NCI-H524 (cell line): ENCODE measurements at regions not wholly inside any gene's neighbourhood (a gene's known extent, or its start where the extent isn't known, plus 50 kb on each side); places are given as distances from the start of the nearest gene placed in this dataset.

Experiments used
- DNase-seq, 2 experiments: peaks; one replicate each; lab custom pipeline; 2025; lab: John Stamatoyannopoulos, UW

DNA sequence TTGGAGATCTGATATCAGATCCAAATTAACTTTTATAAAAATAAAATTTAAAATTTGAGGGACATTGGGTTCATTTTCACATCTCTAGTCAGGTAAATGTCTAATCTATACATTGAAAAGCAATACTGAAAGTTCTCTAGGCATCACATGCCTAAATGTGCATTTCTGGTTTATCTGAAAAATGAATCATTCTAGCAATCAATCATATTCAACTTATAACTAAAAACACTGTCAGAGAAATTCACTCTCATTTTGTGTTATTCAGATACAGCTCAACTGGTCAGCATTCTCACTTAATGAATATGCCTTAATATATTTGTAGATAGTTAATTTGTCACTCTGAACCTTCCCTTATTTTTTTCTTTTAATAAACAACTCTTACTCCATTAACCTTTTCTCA lies 243.2 kb downstream of the CASP12 start:
- no peak for DNase-seq

DNA sequence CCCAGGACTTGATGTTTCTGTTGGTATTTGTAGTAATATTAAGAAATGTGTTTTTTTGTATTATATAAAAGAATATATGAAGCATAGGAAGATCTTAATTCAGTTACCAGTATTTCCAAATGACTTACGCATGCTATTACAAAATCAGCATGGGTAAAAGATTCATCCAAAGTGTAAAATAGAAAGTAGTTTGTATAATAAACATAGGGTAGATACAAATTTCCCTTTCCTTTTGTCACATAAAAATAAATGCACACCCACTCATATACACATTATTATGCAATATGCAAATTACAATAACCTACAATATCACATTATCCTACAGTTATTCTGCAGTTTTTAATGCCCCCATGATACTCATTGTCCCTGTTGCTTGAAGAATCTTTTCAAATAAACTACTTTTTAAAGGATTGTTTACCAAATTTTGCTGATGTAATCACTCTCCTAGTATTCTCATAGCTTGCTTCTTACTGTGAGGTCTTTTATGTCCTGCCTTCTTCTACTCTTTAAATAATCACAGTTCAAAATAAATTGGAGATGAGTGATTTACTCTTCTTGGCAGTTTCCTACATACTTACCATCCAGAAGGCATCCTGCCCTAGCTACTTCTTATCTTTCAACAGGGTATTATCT lies 244.0 kb downstream of the CASP12 start:
- DNase-seq = no peak

DNA sequence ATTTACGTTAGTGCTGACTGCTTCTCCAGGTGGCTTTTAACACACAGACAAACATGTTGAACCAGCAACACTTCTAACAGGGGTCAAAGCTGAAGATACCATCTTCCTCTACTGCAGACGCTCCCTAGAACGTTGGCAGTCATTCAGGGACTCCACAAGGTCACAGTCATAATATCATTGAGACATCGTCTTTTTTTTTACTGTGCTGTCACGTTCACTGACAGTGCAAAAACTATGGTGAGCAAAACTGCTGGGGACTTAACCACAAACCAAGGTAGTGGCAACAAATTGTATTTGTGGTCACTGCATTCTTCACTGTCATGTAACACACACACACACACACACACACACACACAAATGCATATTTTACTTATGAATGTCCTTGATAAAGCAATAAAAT lies 244.9 kb downstream of the CASP12 start:
- no peak for DNase-seq

DNA sequence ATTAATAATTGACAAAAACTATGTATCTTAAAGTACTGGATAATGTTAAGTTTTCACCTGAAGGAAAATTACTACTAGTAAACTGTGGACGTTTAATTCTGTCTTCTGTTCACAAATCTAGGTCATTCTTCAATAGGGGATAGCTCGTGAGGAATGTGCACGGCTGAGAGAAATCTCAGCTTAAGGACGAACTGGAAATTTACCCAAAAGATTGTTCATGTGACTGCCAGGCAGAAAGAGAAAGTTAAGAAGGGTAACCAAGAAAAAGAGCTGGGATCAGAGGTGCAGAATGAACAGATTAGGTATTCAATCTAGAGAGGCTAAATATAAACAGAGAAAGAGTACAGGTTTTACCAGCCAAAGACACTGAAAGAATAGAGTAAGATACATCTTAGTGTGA lies 245.3 kb downstream of the CASP12 start:
- no peak for DNase-seq

DNA sequence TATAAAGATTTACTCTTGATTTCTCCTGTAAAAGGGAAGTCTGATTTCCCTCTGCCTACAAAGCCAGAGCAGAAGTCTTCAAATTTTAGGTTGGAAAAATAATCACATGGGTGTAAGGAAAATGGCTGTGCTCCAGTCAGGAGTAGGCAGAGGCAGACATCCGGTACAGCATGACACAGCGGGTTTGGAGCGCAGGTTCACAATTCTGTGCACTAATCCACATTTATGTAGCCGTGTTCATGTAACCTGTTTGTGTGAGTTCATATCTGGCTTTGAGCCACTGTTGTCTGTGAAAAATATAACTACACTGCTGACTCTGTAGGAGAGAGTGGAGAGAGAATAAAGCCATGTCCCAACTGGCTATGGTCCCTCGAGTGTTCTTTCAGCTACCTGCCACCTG lies 248.0 kb downstream of the CASP12 start:
- DNase-seq = no peak

DNA sequence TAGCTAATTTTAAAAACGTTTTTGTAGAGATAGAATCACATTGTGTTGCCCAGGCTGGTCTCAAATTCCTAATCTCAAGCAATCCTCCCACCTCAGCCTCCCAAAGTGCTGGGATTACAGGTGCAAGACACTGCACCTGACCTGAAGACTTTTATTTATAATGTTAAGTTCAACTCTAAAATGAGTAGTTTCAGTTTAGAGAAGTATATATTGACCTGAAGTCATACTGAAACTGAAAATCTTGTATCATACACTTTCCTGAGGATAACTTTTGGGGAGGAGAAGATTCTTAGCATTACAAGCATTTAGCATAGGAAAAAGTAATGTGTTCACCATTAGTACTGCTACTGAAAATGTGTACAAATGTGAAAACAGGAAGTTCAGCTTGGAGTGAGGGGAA lies 249.3 kb downstream of the CASP12 start:
- DNase-seq = no peak

DNA sequence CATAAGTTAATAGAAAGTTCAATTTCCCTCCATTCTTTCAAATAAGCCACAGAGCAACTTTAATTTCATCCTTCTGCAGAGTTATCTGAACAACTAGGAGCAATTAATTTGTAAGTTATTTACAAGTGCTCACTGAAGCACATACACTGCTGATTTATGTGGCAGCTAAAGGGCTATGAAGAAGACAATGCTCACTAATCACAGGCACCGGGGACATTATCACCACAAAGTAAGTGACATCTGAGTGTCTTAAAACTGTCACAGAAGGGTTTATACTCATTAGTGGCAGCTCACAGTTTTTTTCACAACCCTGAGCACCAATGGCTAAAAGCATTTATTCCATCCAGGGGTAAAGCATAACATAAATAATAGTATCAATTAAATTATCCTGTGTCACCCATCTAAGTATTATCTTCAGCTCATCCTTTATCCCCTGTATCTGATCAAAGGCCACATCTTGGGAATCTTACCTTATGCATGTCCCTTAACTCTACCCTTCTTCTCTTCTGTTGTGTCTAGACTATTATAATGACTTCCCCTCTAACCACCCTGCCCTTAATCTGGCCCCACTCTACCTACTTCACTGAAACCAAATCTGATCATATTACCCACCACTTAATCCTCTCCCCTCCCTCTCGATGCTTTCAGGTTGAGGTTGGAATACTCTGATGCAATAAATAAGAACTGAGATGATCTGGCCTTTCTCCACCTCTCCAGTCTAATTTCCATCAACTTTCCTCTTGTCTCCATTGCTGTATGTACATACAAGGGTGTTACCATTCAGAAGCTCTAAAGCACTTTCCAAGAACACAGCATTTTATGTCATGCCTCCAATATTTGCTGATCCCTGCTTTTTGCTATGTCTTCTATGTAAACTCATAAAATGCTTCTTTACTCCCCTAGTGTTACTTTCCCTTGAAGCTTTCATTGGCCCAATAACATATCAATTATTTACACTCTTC lies 252.7 kb downstream of the CASP12 start:
- DNase-seq = peak; percentile 65 to 80

DNA sequence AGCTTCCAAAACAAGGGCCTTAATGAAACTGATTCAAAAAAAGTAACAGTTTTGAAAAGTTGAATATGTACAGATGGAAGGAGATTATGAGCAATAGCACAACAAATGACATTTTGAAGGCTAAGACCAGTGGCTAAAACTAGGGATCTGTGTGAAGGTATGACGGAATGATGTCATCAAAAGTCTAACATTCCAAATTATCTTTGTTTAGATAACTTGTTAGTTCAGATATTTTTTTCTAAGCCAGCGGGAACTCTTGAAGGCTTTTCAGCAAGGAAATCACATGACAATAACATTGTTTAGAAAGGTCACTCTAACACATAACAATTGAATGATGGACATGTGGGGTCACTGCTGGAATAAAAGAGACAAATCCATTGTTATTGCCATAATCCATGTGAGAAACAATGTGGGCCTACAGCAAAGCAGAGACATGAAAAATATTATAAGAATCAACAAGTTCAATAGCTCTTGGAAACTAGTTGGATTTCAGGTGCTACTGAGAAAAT lies 260.5 kb downstream of the CASP12 start:
- DNase-seq = no peak

DNA sequence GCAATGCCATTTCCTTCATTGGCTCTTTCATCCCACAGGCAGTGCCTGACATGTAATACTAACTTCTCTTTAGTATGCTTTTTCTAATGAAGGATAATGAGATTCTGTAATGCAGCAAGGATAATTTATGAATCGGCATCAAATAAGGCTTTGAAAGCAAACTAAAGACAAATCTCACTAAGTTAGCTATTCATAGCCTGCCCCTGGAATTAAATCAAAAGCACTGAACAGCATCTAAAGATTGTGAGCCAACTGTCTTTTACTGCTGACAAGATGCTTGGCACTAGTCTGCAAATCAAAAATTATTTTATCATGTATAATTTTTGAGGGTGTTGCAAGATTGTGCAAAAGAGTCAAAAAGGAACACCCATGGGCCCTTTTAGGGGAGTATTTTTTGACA lies 265.0 kb downstream of the CASP12 start:
- no peak for DNase-seq

DNA sequence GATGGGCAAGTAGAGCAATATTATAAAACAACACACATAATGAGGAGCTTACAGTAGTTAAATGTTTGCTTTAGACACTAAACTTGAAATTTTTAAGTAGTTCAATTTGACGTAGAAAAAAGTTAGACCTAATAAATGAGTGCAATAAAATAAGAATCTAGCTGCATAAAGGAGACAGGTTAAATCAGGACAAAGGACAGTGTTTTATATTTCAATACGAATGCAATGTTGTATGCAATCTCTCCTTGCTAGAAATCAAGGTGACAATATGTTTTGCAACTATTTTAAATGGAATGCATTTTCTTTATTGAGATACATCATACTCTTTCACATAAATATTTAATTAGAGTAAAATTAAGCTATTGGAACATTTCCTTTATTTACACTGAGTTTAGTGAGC lies 267.9 kb downstream of the CASP12 start:
- no peak for DNase-seq

DNA sequence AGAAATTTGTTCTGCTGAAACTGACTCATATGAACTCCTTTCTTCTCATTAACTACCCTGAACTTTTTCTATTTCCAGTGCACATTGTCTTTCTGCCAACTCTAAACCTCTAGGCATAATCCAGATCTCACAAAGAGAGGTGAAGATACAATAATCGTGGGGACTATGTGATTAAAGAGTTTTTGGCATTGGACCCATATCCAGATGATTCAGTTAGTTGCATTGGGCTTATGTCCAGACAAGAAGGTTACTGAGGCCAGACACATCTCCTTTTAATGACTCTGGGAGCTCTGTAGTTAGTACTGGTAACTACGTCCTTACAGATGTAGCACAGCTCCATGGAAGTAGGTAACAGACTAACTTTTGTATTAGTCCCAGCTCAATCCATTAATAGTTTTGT lies 273.0 kb downstream of the CASP12 start:
- DNase-seq = no peak

DNA sequence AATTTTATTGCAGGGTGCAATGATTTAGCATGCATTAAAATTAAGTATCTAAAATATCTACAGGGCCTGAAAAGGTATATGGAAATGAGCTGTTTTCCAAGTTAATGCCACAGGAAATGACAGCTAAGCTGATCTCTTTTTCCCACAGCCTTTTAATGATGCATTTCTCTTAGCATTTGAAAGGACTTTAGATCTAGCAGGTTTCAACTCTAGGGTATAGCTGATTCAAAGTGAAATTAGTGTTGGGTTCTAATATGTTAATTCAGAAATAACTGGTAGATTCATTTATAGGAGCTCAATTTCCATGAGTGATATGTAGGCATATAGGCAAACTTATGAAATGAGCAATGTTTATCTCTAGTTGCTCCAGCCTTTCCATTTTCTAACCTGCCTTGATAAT lies 274.2 kb downstream of the CASP12 start:
- no peak for DNase-seq

DNA sequence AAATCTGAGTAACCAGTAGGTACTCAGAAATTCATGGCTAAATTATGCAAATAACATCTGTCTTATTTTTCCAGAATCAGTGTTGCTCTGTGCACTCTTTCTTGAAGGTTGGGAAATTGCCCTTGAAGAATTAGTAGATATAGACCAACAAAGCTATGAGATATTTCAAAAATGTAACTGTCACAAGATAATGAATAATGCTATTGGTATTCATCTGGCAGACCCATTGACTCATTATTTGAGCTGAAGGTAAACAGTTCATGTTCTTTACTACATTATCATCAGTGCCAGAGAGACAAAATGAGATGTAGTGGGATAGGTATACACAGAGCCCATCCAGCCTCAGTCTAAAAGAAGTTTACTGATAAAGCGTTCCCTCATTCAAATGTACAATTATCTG lies 274.7 kb downstream of the CASP12 start:
- no peak for DNase-seq

DNA sequence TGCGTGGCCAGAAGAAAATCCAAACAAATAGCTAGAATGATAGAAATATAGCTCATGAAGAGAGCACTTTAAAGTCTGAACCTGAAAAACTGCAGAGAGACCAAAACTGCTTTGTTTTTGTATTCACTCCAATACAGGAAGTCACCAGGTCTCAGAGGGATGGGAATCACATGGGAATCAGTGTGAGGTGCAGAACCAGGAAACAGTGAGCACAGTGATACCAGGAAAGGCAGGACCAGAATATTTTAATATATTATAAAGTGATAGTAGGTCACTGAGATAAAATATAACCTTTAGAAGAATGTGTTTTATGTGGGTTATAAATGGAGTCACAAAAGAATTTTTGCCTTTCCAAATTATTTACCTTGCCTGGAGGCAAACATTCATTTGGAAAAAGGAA lies 277.3 kb downstream of the CASP12 start:
- DNase-seq = no peak

DNA sequence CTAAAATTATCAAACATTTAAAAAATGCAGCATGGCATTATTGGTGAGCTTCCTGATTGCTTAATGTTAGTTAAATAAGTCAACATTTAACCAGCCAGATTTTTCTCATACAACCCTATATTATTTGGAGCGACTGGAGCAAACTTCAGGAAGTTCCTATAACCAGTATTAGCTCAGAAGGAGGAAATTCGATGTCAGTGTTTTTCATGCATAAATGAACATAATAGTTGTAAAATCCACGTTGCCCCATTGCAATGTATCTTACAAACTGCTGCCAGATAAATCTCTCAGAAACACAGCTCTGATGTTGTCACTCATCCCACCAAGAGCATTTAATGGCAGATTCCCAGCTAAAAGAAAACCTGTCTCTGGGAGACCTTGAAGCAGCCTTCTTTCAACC lies 278.5 kb downstream of the CASP12 start:
- DNase-seq = no peak

DNA sequence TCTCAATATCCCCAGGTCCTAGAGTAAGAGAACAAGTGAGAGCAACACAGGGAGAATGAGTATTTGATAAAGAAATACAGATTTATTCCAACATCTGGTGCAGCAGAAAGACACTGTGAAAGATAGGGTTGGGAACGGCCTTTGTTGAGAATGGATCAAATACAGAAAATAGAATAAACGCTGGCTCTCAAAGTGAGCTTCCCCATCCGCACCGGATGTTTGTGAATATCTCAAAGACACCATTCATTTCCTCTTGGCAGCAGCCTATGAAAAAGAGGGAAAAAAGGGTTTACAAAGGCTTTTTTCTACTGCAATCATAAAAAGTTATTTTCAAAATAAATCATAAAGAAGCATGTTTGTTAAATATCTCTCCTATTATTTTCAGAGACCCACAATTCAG lies 279.3 kb downstream of the CASP12 start:
- DNase-seq = no peak

DNA sequence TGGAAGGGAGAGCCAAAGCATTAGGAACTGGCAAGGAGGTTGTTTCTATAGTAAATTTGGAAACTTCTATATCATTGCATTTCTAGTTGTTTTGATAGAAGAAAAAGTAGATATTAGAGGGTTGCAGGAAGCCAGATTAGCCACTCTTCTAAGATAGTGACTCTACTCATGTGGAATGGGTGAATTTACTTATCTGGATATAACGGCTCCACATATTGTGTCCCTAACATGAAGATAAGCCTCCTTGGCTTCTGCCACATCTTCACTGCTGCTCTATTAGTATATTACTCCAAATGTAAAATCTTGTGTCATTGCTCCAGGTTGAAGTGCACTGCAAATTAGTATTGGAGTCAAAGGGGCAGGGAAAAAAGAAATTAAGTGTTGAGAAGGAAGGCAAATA lies 283.3 kb downstream of the CASP12 start:
- DNase-seq = no peak

DNA sequence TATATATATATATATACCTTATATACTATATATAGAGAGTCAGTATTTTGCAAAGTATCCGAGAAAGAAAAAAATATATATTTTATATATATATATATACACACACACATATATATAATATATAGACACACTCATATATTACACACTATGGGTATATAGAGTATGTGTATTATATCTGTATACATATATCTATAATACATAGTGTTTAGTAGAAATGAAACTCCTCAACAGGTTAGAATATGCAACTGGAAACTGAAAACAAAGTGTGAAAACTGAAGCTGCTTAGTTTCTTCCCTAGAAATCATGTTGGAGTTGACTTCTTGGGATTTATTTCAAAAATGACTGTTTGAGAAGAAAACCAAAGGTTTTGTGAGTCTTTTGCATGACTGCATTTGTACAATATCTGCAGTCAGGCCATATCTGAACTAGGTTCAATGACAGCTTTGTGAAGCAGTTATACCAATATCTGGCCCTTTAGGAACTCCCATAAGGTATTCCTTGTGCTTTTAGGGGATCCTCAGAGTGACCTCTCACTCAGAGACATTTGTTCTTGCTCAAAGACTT lies 284.1 kb downstream of the CASP12 start:
- no peak for DNase-seq

DNA sequence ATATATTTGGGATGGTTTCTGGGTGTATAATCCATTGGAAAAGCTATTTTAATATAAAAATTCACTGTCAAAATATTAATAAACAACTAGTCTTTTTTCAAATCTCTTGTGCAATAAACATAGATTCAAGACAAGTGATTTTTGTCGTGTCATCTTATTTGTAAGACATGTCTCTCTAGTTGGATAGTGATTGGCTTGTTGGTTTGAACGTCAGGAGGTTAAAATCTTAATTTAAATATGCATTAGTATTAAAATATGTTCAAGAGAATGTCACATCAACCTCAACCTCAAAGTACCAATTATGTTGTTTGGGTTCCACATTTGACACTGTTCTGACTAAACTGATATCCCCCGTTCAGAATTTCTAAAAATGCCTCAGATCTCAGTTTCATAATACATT lies 287.6 kb downstream of the CASP12 start:
- no peak for DNase-seq

DNA sequence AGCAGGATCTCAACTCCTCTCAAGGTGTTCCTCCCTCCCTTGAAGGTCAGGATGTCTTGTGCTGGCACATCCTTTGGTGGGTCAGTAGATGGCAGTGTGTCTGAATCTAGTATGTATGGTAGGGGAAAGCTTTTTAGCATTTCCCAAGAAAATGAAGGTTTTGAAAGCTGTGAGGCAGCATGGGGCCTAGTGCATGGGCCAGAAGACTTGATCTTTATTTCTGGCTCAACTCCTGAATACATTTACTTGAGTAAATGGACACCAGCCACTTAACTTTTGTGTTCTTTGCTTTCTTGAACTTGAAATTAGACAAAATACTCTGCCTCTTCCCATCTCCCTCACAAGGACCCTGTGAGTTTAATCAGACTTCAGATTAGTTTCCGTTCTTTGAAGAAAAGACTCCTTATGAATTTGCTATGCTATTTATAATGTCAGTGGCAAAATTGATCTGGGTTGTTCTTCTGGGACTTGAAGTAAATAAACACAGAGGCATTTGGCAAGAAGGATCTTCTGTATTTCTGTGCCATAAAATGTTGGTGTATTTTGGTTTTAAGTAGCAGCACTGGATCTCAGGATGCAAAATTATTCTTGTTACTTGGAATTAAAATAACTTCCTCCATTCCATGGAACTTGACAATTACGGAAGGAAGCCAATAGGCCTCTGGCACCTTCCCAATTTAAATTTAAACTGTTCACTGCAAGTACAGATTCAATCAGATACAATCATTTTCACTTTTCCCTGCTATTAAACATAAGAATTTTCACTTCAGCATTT lies 288.8 kb downstream of the CASP12 start:
- peak in 1 of 2 experiments; percentile 56 for DNase-seq

DNA sequence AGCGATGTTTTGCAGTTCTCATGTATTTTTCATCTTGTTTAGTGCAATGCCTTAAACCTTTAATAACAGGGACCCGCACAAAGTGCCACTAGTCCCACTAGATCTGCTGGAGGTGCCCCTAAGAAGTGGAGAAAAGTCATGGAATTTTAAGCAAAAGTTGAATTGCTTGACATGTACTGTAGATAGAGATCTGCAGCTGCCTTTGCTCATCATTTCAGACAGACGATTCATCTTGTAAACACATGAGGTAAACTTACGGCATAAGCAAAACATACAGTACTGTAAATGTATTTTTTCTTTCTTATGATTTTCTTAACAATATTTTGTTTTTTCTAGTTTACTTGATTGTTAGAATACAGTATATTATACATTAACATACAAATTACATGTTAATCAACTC lies 295.6 kb downstream of the CASP12 start:
- DNase-seq = no peak

DNA sequence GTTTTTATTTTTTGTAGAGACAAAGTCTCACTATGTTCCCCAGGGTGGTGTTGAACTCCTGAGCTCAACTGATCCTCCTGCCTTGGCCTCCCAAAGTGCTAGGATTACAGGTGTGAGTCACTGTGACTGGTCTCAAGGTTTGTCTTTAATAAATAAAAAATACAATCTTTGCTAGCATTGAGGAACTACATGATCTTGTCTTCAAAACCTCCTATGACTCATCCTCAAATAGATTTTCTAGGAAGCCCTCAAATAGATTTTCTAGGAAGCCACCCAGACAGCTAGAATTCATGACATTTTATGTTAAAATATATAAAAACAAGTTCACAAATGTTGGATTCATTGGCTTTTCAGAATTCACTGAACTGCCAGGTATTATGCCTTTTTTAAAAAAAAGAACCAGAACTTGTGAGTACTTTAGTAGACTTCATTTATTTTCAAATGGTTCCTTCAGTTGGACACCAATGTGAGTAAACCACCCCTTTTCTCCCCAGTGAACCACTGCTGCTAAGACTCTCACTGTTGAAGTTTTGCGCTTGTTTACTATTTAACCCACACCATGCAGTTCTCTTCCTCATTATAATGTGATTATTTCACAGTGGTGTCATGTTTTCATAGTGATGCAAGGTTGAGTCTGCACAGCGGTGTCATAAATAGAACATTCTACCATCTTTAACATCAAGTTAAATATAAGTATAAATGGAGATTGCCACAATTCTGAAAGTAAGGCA lies 303.9 kb downstream of the CASP12 start:
- no peak for DNase-seq
